Left forelimb (tissue), 1 donor: ENCODE measurements at regions not wholly inside any gene's neighbourhood (a gene's known extent, or its start where the extent isn't known, plus 50 kb on each side); places are given as distances from the start of the nearest gene placed in this dataset.
"Not testable (repeated sequence)": the region's sequence is repeated elsewhere in the genome, so short reads cannot be mapped to it uniquely, and the experiment has no call there.

Source experiments
- DNase-seq: peaks from one replicate; pipeline ENCODE4 v3.0.0-alpha.2; 2018; ENCODE audit warnings: low spot score

DNA sequence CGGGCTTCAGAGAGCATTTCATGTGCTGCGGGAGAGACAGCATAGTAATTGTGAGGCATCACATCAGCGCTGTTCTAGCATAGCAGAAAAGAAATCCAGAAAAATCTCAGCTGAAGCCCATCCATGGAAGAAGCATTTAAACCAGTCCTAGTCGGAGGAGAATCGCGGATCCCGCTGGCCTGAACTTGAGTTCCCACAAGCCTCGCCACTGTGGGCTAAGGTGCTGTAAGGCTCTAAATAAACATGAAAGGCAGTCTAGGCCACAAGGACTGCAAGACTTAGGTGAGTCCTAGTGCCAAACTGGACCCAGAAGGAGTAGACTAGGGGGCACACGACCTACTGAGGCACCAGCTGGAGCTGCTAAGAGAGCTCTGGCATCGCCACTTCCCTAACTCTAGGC is 1225.3 kb upstream of the CHAC2 start:
- no peak for DNase-seq

DNA sequence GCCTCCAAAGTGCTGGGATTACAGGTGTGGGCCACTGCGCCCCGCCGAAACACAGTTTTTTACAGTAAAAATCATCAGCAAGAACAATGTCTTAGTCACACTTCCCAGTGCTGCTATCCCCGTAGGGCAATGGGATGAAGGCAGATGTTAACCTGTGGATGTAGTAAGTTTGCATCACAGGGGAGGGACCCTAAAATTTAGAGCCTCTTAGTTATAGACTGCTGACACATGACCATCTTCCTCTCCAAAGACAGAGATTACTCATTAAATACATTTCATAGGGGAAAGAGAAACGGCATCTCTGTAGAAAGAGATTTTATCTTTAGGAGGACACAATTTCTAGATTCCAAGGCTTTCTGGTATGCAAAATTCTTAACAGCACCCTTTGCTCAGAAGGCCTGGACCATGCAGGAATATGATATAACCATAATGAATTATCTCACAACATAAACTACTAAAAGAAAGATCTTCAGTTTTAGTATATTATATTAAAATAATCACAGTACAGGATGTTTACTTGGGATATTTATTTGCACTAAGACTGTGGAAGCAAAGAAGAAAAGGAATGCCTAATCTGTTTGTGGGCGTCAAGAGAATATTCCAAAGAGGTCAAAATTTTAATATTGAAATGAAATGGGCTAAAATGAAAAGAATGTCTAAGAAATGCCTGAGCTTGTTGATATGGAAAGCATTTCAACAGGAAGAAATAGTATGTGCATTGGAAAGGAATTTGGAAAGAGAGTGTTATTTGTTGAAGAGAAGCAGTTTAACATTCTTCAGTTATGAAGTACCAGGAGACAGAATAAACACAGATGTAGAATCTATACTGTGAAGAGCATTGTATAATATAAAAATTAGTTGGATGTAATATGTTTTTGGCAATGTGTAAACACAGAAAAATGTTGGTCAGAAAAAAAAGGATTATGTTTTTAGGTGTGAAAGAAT is 1228.3 kb upstream of the CHAC2 start:
- DNase-seq = no peak

DNA sequence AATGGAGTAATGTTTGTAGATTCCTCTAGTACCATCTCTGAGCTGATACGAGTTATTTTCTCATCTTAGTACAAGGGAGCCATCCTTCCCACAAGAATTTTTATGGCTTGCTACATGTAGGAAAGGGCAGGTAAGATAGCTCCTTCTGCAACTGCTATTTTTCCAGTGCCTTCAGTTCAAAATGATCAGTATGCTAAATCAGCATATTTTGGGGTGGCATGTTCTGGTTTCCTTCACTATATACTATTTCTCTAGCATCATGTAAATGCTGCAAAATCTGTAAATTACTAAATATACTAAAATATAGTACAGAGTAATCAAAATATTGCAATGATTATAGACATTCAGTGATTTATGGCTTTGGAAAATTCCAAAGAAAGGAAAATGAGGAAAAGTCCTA is 1230.0 kb upstream of the CHAC2 start:
- DNase-seq = no peak

DNA sequence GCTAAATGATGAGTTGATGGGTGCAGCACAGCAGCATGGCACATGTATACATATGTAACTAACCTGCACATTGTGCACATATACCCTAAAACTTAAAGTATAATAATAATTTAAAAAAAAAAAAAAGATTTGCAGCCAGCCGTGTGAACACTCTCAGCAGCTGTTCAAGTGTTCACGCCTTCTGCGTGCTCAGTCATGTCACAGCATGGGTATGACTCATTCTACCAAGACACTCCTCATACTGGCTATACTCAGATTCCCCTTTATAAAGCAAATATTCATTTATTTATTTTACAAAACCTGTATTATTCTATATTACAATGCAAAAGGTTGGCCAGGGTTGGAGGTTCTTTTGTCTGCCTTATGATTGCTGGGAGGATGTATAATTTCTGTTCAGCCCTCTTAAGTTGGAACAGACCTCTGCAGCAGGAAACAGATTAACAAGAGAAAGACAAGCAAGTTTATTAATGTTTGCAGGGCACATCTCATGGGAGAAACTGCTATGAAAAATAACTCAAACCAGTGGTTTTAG is 1230.6 kb upstream of the CHAC2 start:
- DNase-seq = no peak

DNA sequence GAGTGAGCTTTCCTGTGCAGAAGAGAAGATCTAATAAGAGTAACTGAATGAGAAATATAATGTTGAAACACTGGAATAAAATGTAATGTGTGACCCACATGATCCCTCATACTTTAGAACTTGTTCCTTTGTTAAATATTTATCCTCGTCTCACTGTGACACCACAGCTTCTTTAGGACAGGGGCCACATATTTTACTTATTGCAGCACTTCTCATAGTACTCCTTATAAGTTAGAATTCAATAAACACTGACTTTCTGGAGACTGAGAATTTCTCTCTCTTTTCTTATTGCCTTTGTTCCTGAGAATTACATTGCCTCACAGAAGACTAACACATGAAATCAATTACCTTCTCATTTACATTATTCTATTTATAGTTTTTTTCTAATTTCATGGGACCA is 1234.6 kb upstream of the CHAC2 start:
- DNase-seq = no peak

DNA sequence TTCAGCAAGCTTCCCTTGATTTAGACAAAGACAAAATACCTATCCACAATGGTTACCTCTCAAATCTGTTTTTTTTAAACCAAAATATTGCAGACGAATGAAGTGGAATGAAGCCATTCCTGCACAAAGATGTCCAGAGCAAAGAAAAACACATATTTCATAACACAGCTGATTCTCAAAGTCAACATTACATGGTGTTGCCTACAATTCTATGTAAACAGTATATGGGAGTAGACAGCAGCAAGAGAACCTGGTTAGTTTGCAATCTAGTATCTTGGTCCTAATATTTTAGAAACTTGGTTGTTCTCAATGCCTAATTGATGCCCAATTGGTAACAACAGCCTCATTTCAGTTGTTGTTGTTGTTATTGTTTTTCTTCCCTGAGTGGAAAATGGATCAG is 1240.9 kb upstream of the CHAC2 start:
- DNase-seq = no peak

DNA sequence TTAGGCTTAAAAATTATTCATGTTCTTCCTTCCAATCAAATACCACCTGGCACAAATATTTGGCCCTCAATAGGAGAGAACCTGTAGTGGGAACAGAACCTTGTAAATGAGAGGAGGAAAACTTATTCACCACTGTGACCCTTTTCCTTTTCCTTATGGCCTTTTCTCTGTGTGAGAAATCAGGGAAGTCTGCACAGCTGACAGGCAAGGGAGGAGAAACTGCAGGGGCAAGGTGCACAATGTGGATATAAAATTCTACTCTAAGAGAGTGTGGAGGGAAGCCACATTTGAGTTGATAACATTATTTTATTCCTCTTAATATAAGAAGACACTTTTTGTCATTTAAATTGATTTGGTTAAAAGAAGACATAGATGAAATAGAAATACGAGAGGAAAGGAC is 1247.0 kb upstream of the CHAC2 start:
- DNase-seq = no peak

DNA sequence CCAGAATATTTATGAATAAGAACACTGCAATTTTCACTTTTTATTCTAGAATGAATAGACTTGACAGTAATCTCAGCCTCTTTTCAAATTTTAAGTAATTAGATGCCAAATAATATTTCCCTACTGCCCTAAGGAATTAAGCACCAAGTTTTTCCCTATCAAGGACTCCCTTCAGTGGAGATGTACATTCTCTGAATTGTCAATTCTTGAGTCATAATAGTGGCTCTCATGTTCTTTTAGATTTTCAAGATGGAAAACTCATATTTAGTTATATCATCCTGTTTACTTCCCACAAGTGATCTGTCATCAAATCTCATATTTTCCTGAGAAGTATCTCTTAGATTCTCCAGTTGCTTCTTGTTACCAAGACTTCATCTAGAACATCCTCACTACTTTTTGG is 1248.9 kb upstream of the CHAC2 start:
- DNase-seq = no peak

DNA sequence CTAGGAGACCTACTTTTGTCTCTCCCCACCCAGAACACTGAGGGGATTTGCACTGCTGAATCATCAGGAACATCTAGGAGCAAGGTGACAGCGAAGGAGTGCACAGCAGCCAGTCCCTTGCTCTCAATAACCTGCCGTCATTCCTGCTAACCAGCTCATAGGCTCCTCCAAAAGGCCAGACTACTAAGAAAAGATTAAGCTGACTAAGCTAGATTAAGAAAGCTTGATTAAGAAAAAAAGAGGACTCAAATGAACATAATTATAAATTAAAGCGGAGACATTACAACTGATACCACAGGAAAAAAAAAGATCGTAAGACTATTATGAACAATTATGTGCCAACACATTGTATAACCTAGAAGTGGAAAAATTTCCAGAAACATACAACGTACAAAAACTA is 1254.8 kb upstream of the CHAC2 start:
- DNase-seq = no peak

DNA sequence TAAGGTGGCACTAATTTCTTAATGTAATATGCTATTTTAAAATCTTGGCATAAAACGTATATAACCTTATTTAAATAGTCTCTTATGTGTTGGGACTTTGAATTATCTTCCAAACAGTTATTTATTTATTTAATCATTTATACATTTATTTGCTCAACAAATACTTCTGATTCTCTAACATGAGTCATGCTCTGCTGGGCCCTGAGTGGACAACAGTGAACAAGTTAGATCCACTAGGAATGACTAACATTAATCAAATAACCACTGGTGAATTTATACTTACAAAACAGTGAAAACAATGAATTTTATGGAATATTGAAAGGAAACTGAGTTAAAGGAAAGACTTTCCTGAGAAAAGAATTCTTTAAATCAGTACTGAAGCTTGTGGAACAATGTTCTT is 1257.2 kb upstream of the CHAC2 start:
- DNase-seq = no peak

DNA sequence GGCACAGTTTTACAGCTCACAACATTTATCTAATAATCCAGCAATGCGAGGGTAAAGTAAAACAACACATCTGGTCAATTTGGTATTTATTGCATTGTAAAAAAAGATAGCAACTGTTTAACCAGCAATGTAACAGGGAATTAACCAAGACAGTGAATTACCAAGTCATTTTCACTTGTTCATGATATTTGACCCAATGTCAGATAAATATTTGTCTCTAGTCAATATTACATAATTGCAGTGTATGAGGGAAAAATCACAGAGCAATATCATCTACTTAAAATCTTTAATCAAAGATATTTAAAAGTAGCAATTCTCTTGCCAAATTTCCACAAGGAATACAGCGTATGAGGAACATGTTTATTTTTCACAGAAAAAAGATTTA is 1265.1 kb upstream of the CHAC2 start:
- no peak for DNase-seq

DNA sequence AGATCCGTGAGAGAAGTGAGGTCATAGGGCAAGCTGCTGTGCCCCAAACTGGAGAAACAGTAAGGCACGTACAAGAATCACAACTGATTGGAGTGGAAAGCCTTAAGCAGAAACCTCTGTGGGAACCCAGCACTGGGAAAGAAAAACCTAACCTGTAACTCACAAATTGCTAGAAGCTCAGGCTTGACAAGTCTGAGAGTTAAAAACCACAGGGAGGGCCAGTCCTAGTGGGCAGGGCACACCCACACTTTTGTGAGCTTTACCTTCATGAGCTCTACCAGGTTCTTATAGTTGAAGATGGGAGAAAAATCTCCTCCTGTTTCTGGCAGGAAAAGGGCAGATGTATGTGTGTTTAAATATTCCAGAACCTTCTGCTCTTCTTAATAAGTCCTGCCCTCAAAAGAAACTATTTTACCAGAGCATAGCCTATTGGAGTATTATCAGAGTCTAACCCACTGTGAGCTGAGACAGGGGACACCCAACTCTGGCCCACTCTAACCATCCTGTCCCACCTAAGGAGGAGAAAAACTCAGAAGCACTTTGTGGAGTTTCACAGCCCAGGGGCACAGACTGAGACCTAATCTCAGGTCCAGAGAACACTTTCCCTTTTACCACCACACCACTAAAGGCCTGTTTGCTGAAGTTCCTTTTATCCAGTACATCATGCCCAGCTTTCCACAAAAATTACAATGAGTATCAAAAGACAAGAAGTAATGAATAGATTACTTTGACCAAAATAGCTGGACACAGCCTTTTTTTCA is 1265.7 kb upstream of the CHAC2 start:
- no peak for DNase-seq

DNA sequence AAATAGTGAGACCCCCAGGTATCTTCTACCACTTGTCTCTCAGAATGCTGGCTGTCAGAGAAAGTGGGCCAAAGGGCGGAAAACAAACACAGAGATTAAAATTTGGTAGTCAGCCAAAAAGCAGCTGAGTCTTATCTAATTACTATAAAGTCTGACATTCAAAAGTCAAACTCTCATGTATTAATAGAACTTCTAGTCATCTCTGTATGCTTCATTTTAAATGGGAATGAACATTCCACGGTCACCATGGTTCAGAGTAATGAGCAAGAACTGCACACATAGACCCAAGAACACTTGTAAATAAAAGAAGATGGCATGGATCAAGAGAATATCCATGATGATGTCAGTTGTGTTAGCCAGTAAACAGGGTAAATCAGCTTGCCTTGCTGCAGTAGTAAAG is 1267.0 kb upstream of the CHAC2 start:
- DNase-seq = no peak

DNA sequence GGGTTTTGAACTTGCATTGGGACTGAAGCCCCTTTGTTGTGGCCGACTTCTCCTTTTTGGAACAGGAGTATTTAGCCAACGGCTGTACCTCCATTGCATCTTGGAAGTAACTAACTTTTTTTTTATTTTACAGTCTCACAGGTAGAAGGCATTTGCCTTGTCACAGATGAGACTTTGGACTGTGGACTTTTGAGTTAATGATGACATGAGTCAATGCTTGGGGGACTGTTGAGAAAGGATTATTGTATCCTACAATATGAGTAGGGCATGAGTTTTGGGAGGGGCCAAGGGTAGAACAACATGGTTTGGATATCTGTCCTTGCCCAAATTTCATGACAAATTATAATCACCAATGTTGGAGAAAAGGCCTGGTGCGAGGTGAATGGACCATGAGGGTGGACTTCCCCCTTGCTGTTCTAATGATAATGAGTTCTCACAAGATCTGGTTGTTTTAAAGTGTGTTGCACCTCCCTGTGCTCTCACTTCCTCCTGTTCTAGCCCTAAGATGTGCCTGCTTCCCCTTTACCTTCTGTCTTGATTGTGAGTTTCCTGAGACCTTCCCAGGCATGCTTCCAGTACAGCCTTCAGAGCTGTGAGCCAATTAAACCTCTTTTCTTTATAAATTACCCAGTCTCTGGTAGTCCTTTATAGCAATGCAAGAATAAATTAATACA is 1269.4 kb upstream of the CHAC2 start:
- DNase-seq = no peak

DNA sequence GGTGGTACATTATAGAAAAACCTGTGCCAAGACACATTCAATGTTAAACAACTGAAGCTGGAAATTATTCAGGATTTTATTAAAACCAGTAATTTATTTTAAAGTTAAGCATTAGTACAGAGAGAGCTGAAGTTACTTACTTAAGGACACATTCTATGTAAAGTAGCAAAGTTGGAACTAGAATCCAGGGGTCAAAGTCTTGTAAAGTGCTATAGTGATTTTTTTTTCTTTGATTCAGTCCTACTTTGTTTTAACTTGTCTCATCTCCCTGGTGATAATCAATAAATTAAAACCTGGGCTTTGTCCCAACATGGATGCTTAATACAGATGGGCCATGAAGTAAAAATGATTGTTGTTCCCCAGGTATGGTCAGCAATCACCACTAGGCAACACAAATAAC is 1271.8 kb upstream of the CHAC2 start:
- DNase-seq = no peak

DNA sequence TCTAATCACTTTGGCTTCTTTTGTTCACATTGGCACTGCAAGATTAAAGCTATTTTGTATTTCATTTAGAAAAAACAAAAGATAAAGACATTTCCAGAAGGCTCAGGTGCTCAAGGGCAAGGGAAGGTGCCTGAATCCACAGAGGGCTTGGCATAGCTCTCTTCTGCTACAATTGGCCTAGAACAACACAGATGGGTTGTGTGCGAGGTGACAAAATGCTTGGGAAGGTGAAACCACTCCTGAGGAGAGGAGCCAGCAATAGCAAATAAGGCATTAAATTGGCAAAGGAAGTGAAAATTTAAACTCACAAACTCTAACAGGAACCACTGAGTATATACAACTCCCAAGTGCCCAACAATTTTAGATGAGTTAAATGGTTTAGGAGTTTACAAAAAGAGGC is 1290.4 kb upstream of the CHAC2 start:
- no peak for DNase-seq

DNA sequence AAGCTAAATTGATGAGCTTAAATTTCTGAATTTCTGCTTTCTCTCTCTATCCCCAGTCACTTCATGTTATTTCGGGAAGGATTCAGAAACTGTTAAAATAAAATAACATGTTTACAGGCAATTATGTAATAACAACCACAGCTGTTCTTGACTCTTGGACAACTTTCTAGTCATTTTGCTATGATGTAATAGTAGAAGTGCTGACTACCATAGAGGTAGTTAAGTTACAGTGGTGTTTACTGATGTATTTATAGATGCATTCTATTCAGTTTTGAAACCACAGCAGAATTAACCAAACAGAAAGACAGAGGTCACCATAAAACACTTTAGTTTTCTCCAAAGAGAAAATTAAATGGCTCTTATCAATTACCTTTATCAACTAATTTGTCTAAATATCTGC is 1292.0 kb upstream of the CHAC2 start:
- no peak for DNase-seq

DNA sequence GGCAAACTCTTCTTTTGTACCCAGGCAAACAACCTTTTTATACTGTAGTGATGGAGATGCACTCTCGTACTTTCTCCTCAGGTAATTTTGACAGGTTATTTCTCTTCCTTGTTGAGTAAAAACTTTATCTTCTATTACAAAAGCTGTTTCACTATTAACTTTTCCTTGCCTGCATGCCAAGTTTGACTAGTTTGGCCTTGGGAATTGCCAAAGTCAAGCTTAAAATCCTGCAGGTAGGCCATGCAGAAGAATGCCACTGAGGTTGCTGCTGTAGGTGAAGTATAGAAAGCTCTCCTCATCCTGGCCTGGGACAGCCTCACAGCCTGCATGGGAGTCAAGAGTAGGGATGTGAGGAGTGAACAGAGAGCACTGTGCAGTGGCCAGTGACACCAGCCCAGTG is 1293.5 kb upstream of the CHAC2 start:
- no peak for DNase-seq

DNA sequence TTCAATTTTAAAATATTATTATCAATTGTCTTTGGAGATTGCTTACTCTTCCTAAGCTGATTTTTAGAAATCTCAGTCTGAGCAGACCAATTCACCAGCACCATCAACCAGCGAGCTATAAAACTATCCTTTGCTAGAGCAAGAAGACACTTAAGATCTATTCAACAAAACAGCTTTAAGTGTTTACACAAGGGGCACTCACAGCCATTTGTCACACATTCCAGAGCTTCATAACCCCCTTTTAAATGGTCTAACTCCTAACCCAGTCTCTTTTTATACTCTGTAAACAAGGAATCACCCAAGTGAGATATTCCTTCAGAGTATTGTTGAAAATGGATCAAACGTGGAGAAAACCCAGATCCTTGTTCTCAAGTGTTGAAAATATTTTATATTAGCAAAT is 1294.1 kb upstream of the CHAC2 start:
- no peak for DNase-seq

DNA sequence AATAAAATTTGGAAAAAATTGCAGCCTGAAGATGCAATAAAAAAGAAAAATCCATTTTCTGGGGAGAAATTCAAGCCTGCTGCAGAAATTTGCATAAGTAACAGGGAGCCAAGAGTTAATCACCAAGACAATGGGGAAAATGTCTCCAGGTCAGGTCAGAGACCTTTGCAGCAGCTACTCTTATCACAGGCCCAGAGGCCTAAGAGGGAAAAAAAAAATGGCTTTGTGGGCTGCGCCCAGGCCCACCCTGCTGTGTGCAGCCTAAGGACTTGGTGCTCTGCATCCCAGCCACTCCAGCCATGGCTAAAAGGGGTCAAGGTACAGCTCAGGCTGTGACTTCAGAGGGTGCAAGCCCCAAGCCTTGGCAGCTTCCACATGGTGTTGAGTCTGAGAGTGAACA is 1297.1 kb upstream of the CHAC2 start:
- DNase-seq = not testable (repeated sequence)

DNA sequence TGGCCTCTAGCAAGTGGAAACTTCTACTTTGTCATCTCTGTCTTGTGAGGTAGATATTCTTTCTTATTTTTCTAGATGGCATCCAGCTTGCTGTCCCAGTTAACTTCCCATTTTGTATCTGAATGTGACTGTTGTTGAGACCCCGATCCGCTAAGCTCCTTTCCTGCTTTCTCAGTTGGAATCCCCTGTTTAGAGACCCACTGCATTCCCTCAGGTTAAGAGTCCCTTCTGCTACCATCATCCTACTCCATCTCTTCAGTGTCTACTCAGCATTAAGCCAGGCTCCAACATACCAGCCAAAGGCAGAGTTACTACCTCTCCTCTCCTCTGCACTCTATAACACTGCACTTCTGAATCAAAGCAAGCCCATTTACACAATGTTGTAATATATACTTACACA is 1300.4 kb upstream of the CHAC2 start:
- DNase-seq = no peak

DNA sequence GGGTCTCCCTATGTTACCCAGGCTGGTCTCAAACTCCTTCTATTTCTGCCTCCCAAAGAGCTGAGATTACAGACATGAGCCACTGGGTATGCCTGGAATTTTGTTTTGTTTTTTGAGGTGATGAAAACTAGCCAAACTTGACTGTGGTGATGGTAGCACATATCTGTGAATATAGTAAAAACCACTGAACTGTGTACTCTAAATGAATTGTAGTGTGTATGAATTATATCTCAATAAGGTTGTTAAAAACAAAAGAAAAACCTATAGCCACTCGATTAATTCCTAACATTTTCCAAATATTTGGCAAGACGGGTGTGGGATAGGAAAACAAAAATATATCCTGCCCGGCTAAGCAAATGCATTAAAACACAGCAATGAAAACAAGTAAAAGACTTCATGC is 1302.3 kb upstream of the CHAC2 start:
- no peak for DNase-seq

DNA sequence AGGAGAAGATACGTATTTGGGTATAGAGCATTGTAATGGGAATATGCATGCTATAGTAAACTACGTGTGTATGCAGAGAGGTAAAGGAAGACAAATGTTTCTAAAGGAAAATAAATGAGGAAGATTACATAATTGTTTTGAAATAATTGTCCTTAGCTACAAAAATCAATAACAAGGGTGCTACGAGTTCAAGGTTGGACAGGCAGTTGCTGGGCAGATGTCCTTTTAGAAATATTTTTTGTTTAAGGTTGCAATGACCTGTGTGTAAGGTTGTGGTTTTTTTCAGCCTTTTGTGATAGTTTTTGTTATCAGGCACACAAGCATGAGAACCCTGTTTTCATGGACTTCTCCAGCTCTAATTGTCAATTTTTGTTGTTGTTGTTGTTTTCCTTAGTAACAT is 1304.1 kb upstream of the CHAC2 start:
- no peak for DNase-seq
